ENCODE measurements at regions not wholly inside any gene's neighbourhood (a gene's known extent, or its start where the extent isn't known, plus 50 kb on each side); places are given as distances from the start of the nearest gene placed in this dataset.

DNA sequence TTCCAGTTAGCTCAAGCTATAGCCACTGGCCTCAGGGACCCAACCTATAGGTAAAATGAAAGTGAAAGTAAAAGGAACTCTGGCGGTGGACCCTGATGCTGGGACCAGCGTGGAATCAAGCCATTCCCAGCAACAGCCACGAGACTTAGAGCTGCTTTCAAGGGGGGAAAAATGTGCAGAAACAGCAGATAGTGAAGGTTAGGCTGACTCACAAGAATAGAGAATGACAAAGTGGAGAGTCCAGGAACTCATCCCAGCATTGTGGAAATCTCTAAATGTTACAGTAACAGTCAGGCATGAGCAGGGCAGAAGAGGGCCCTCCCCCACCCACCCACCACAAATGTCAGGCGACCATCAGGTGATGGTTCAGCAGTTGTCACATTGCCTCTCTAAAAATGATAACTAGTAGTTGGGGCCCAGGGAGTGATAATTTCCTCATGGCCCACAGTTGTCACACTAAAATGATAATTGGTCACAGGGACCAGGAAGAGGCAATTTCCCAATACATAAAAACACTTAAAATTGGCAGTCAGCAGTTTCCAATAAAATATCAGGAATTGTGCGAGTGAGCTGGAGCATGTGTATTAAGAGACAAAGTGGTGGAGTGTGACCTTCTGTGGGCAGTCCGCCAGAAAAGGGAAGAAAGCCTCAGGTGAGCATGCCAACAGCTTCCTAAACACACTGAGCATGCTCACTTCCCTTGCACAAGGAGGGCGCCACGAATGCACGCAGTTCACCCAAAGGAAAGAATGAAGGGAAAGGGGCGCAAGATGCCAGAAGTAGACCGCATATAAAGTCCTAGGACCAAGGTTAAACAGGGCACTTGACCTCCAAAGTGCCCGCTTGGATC, 129.8 kb upstream of the PPP1R3A start:
- Histone ChIP-seq H3K9me3 (ENCODE audit: control insufficient read depth, insufficient read depth, low read depth, low read length) (no peaks in the 10 kb centered on the region), H2AFZ (ENCODE audit: low read length) (peak overlapping the region; percentile 22), H3K9ac (ENCODE audit: insufficient read depth, low read length) (no peak overlapping the region), H4K20me1 (ENCODE audit: control insufficient read depth, extremely low read depth, insufficient read depth, low read length) (no peaks in the 10 kb centered on the region), H3K4me2 (ENCODE audit: extremely low read depth, insufficient read depth, low read length) (peak overlapping the region; percentile 11), H3K4me1 (ENCODE audit: control insufficient read depth, extremely low read depth, insufficient read depth, low read length) (no peaks in the 10 kb centered on the region), H3K27ac (ENCODE audit: insufficient read depth, low read length) (no peak overlapping the region), H3K79me2 (ENCODE audit: control insufficient read depth, insufficient read depth, low read length) (no peaks in the 10 kb centered on the region), H3K36me3 (ENCODE audit: control insufficient read depth, insufficient read depth, low read length) (no peaks in the 10 kb centered on the region), H3K4me3 (replicated peaks in 1 of 4; ENCODE audit: control extremely low read depth in 1 of 4, insufficient read depth in 1 of 4, low read depth in 3 of 4, low read length in 4 of 4) (peak overlapping the region in 1 of 4 experiments; percentile 16), H3K27me3 (ENCODE audit: control insufficient read depth, insufficient read depth, low read length) (no peaks in the 10 kb centered on the region)
- TF ChIP-seq, protein P1, sequence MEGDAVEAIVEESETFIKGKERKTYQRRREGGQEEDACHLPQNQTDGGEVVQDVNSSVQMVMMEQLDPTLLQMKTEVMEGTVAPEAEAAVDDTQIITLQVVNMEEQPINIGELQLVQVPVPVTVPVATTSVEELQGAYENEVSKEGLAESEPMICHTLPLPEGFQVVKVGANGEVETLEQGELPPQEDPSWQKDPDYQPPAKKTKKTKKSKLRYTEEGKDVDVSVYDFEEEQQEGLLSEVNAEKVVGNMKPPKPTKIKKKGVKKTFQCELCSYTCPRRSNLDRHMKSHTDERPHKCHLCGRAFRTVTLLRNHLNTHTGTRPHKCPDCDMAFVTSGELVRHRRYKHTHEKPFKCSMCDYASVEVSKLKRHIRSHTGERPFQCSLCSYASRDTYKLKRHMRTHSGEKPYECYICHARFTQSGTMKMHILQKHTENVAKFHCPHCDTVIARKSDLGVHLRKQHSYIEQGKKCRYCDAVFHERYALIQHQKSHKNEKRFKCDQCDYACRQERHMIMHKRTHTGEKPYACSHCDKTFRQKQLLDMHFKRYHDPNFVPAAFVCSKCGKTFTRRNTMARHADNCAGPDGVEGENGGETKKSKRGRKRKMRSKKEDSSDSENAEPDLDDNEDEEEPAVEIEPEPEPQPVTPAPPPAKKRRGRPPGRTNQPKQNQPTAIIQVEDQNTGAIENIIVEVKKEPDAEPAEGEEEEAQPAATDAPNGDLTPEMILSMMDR (conservative IDR thresholded peaks at IDR 0.05 in 1 of 2, IDR thresholded peaks at IDR 0.05 in 1 of 2; ENCODE audit: low read depth in 1 of 2, low read length in 2 of 2) = no peak
- TF ChIP-seq EZH2 (IDR thresholded peaks at IDR 0.05; ENCODE audit: low read length, missing control alignments) = no peak
- peak; percentile 42 to 45 for DNase-seq (ENCODE audit: low read depth in 2 of 2)

DNA sequence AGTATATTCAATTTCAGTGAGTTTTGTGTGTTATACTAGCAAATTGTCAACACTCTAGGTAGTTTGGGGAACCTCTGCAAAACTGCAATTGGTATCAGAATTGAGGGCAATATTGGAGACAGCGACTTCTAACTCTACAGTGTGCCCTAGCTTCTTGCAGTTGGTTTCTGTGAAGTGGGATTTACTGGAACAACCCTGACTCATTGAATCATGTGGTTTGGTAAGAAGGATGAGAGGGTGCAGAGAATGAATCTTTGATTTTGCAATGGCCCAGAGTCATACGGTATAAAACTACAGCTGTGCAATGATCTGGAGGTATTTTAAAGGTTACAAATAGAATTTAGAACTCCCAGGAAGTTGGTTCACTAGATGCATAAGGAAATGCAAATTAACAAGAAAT, 129.1 kb upstream of the PPP1R3A start:
- Histone ChIP-seq H3K27me3 (ENCODE audit: control insufficient read depth, insufficient read depth, low read length) (no peaks in the 10 kb centered on the region), H3K79me2 (ENCODE audit: control insufficient read depth, insufficient read depth, low read length) (no peaks in the 10 kb centered on the region), H3K4me3 (replicated peaks in 1 of 4; ENCODE audit: control extremely low read depth in 1 of 4, insufficient read depth in 1 of 4, low read depth in 3 of 4, low read length in 4 of 4) (peak overlapping the region in 1 of 4 experiments; percentile 16), H2AFZ (ENCODE audit: low read length) (no peak overlapping the region), H3K4me1 (ENCODE audit: control insufficient read depth, extremely low read depth, insufficient read depth, low read length) (no peaks in the 10 kb centered on the region), H3K9me3 (ENCODE audit: control insufficient read depth, insufficient read depth, low read depth, low read length) (no peaks in the 10 kb centered on the region), H3K27ac (ENCODE audit: insufficient read depth, low read length) (no peak overlapping the region), H3K9ac (ENCODE audit: insufficient read depth, low read length) (no peak overlapping the region), H3K4me2 (ENCODE audit: extremely low read depth, insufficient read depth, low read length) (peak overlapping the region; percentile 11), H4K20me1 (ENCODE audit: control insufficient read depth, extremely low read depth, insufficient read depth, low read length) (no peaks in the 10 kb centered on the region), H3K36me3 (ENCODE audit: control insufficient read depth, insufficient read depth, low read length) (no peaks in the 10 kb centered on the region)
- TF ChIP-seq, protein P1 (conservative IDR thresholded peaks at IDR 0.05 in 1 of 2, IDR thresholded peaks at IDR 0.05 in 1 of 2; ENCODE audit: low read depth in 1 of 2, low read length in 2 of 2) = no peak
- TF ChIP-seq EZH2 (IDR thresholded peaks at IDR 0.05; ENCODE audit: low read length, missing control alignments) = no peak
- DNase-seq (ENCODE audit: low read depth in 2 of 2) = peak; percentile 77 to 85

DNA sequence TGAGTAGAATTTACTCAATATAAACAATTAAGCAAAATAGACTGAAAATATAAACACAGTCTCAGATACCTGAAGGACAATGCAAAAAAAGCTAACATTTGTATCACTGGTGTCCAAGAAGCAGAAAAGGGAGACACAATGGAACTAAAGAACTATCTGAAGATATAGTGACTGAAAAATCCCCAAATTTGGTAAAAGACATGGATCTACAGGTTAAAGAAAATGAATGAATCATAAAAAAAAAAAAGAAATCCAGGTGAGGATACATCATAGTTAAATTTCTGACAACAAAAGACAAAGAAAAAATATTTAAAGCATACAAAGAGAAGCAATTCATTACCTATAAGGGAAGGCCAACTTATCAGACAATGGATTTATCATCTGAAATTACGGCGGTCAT, 114.7 kb upstream of the PPP1R3A start:
- no peak for TF ChIP-seq EZH2 (IDR thresholded peaks at IDR 0.05; ENCODE audit: low read length, missing control alignments)
- TF ChIP-seq, protein P1 (conservative IDR thresholded peaks at IDR 0.05 in 1 of 2, IDR thresholded peaks at IDR 0.05 in 1 of 2; ENCODE audit: low read depth in 1 of 2, low read length in 2 of 2) = no peak
- Histone ChIP-seq H3K36me3 (ENCODE audit: control insufficient read depth, insufficient read depth, low read length) (no peaks in the 10 kb centered on the region), H3K79me2 (ENCODE audit: control insufficient read depth, insufficient read depth, low read length) (no peaks in the 10 kb centered on the region), H4K20me1 (ENCODE audit: control insufficient read depth, extremely low read depth, insufficient read depth, low read length) (no peaks in the 10 kb centered on the region), H3K4me2 (ENCODE audit: extremely low read depth, insufficient read depth, low read length) (no peak overlapping the region), H3K4me1 (ENCODE audit: control insufficient read depth, extremely low read depth, insufficient read depth, low read length) (no peaks in the 10 kb centered on the region), H3K9me3 (ENCODE audit: control insufficient read depth, insufficient read depth, low read depth, low read length) (no peaks in the 10 kb centered on the region), H2AFZ (ENCODE audit: low read length) (no peak overlapping the region), H3K27ac (ENCODE audit: insufficient read depth, low read length) (no peak overlapping the region), H3K4me3 (replicated peaks in 1 of 4; ENCODE audit: control extremely low read depth in 1 of 4, insufficient read depth in 1 of 4, low read depth in 3 of 4, low read length in 4 of 4) (no peak overlapping the region), H3K27me3 (ENCODE audit: control insufficient read depth, insufficient read depth, low read length) (no peaks in the 10 kb centered on the region), H3K9ac (ENCODE audit: insufficient read depth, low read length) (no peak overlapping the region)
- no peak for DNase-seq (ENCODE audit: low read depth in 2 of 2)
